ENCODE measurements at regions not wholly inside any gene's neighbourhood (a gene's known extent, or its start where the extent isn't known, plus 50 kb on each side); places are given as distances from the start of the nearest gene placed in this dataset.

DNA sequence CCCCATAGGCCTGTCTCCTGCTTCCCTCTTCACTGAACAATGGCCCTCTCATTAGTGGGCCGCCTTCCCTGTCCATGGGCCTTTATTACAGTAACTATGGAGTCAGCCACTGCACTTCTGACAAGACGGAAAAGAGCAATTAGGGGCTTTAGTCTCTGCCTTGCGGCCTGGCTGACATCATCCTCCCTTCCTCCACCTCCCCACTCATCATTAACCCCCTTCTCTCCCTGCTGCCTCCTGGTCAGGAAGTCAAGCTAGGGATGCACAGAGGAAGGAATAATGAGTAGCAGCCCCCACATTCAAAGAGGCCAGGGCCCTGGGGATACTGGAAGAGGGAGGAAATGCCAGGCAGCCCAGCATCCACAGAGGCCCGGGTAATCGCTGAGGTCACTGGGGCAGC is 101.6 kb upstream of the PLXNA4 start:
- TF ChIP-seq, protein P1, sequence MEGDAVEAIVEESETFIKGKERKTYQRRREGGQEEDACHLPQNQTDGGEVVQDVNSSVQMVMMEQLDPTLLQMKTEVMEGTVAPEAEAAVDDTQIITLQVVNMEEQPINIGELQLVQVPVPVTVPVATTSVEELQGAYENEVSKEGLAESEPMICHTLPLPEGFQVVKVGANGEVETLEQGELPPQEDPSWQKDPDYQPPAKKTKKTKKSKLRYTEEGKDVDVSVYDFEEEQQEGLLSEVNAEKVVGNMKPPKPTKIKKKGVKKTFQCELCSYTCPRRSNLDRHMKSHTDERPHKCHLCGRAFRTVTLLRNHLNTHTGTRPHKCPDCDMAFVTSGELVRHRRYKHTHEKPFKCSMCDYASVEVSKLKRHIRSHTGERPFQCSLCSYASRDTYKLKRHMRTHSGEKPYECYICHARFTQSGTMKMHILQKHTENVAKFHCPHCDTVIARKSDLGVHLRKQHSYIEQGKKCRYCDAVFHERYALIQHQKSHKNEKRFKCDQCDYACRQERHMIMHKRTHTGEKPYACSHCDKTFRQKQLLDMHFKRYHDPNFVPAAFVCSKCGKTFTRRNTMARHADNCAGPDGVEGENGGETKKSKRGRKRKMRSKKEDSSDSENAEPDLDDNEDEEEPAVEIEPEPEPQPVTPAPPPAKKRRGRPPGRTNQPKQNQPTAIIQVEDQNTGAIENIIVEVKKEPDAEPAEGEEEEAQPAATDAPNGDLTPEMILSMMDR (IDR thresholded peaks at IDR 0.05) = no peak
- TF ChIP-seq POLR2A (IDR thresholded peaks at IDR 0.05) = no peak

All from esophagus squamous epithelium (tissue), 4 donors.